IMR-90 (cell line): ENCODE measurements at regions not wholly inside any gene's neighbourhood (a gene's known extent, or its start where the extent isn't known, plus 50 kb on each side); places are given as distances from the start of the nearest gene placed in this dataset.

ENCODE experiments used
- ATAC-seq: fragments of 200-7000 bp; cut with Tn5 transposase; 2 replicates; pipeline ENCODE4 v1.9.1; 2020; ENCODE audit warnings: low read depth, mild to moderate bottlenecking, moderate library complexity
- BruUV-seq: library from RNA; stranded (reverse); fragments of 400-500 nt; replicated peaks from 2 replicates; lab custom pipeline; 2021; lab: Mats Ljungman, UMichigan
- CTCF ChIA-PET: fragments of 300-600 bp; formaldehyde crosslinking; extraction: SDS; loops from one replicate; lab custom pipeline; 2021; ENCODE audit warnings: antibody characterized with exemption; lab: Yijun Ruan, JAX
- POLR2A ChIA-PET: fragments of 300-600 bp; sonication (Branson Sonifier 250); formaldehyde crosslinking; loops from one replicate; lab custom pipeline; 2022; ENCODE audit warnings: antibody characterized with exemption; ENCODE audit not compliant: unreplicated experiment; lab: Charles Lee
- DNase-seq: peaks from one replicate; pipeline ENCODE4 v3.0.0; 2013
- H2AFZ ChIP-seq: replicated peaks from 2 replicates; pipeline ENCODE3; 2013; ENCODE audit warnings: low read length, mild to moderate bottlenecking; ENCODE audit not compliant: poor library complexity
- H2AK5ac ChIP-seq: 2 replicates; pipeline ENCODE4 v1.6.1; 2013; ENCODE audit warnings: low read depth, low read length, inconsistent platforms
- H2AK9ac ChIP-seq: replicated peaks from 2 replicates; pipeline ENCODE3; 2013; ENCODE audit warnings: mild to moderate bottlenecking, low read depth, low read length, moderate library complexity; ENCODE audit not compliant: poor library complexity
- H2BK120ac ChIP-seq: 2 replicates; pipeline ENCODE4 v1.6.1; 2013; ENCODE audit warnings: low read depth, low read length, inconsistent platforms
- H2BK15ac ChIP-seq: 3 replicates; pipeline ENCODE4 v1.6.1; 2013; ENCODE audit warnings: low read depth, low read length, inconsistent platforms
- H2BK20ac ChIP-seq: 2 replicates; pipeline ENCODE4 v1.6.1; 2013; ENCODE audit warnings: low read depth, mild to moderate bottlenecking, inconsistent platforms, low read length, moderate library complexity
- H2BK5ac ChIP-seq: 2 replicates; pipeline ENCODE4 v1.6.1; 2013; ENCODE audit warnings: mild to moderate bottlenecking, low read depth, low read length, inconsistent platforms; ENCODE audit not compliant: poor library complexity, severe bottlenecking
- H3K14ac ChIP-seq: replicated peaks from 2 replicates; pipeline ENCODE4 v1.6.1; 2013; ENCODE audit warnings: low read depth, low read length, inconsistent platforms
- H3K18ac ChIP-seq: 2 replicates; pipeline ENCODE4 v1.6.1; 2013; ENCODE audit warnings: low read depth, low read length, control low read depth
- H3K23ac ChIP-seq: 2 replicates; pipeline ENCODE4 v1.6.1; 2013; ENCODE audit warnings: low read depth, low read length, inconsistent platforms
- H3K27ac ChIP-seq: 2 replicates; pipeline ENCODE4 v1.5.1; 2013; ENCODE audit warnings: mild to moderate bottlenecking, control low read depth, low read length; ENCODE audit not compliant: insufficient read depth
- H3K27me3 ChIP-seq: 2 replicates; pipeline ENCODE4 v1.6.1; 2013; ENCODE audit warnings: low read length; ENCODE audit not compliant: control insufficient read depth, insufficient read depth
- H3K36me3 ChIP-seq: 2 replicates; pipeline ENCODE4 v1.6.1; 2013; ENCODE audit warnings: low read length, mixed read lengths; ENCODE audit not compliant: control insufficient read depth, insufficient read depth
- H3K4ac ChIP-seq: 2 replicates; pipeline ENCODE4 v1.6.1; 2013; ENCODE audit warnings: low read depth, low read length, inconsistent platforms
- H3K4me1 ChIP-seq: 2 replicates; pipeline ENCODE4 v1.6.1; 2013; ENCODE audit warnings: low read length, mixed read lengths; ENCODE audit not compliant: control insufficient read depth, insufficient read depth
- H3K4me2 ChIP-seq: 2 replicates; pipeline ENCODE4 v1.6.1; 2013; ENCODE audit warnings: low read depth, mild to moderate bottlenecking, control low read depth, low read length, moderate library complexity
- H3K4me3 ChIP-seq: 2 replicates; pipeline ENCODE4 v1.5.1; 2013; ENCODE audit warnings: low read depth, mild to moderate bottlenecking, control low read depth, low read length, moderate library complexity; ENCODE audit not compliant: insufficient read depth
- H3K56ac ChIP-seq: 2 replicates; pipeline ENCODE4 v1.6.1; 2013; ENCODE audit warnings: low read length, inconsistent platforms; ENCODE audit not compliant: insufficient read depth; ENCODE audit errors: extremely low read depth
- H3K79me1 ChIP-seq, 2 experiments: 2 replicates each; pipeline ENCODE4 v1.6.1; 2013; ENCODE audit warnings: low read length in 2 of 2, inconsistent platforms in 1 of 2, low read depth in 1 of 2
- H3K9ac ChIP-seq: 2 replicates; pipeline ENCODE4 v1.6.1; 2013; ENCODE audit warnings: low read depth, low read length, control low read depth
- H3K9me1 ChIP-seq: 2 replicates; pipeline ENCODE4 v1.6.1; 2013; ENCODE audit warnings: low read length, inconsistent platforms; ENCODE audit not compliant: insufficient read depth
- H3K9me3 ChIP-seq: 2 replicates; pipeline ENCODE4 v1.6.1; 2013; ENCODE audit warnings: low read length; ENCODE audit not compliant: control insufficient read depth, insufficient read depth
- H4K20me1 ChIP-seq: 2 replicates; pipeline ENCODE4 v1.6.1; 2013; ENCODE audit warnings: low read length, inconsistent platforms; ENCODE audit not compliant: insufficient read depth
- H4K5ac ChIP-seq: 2 replicates; pipeline ENCODE4 v1.6.1; 2013; ENCODE audit warnings: mild to moderate bottlenecking, low read depth, low read length, control low read depth
- H4K8ac ChIP-seq, 2 experiments: 2 replicates each; pipeline ENCODE4 v1.6.1; 2013; ENCODE audit warnings: low read depth in 2 of 2, low read length in 2 of 2, control low read depth in 1 of 2, inconsistent platforms in 1 of 2
- H4K91ac ChIP-seq: 2 replicates; pipeline ENCODE4 v1.6.1; 2013; ENCODE audit warnings: low read depth, low read length, inconsistent platforms; ENCODE audit not compliant: insufficient read depth
- BHLHE40 ChIP-seq: fragments of 150-350 bp; IDR thresholded peaks from 2 replicates; pipeline ENCODE4 v1.6.1; 2016; ENCODE audit warnings: mild to moderate bottlenecking, low read depth, low read length
- CEBPB ChIP-seq: IDR thresholded peaks from 2 replicates; pipeline ENCODE4 v1.6.1; 2012; ENCODE audit warnings: low read depth, low read length, improper control_type of control experiment
- CHD1 ChIP-seq: IDR thresholded peaks from 2 replicates; pipeline ENCODE4 v1.6.1; 2012; ENCODE audit warnings: low read depth, low read length, improper control_type of control experiment
- CTCF ChIP-seq: conservative IDR thresholded peaks from 2 replicates; pipeline ENCODE4 v1.5.1; 2012; ENCODE audit warnings: mild to moderate bottlenecking, low read depth, low read length, improper control_type of control experiment
- ELK1 ChIP-seq: fragments of 150-350 bp; IDR thresholded peaks from 2 replicates; pipeline ENCODE4 v1.6.1; 2016; ENCODE audit warnings: low read depth, mild to moderate bottlenecking, low read length, moderate library complexity, borderline replicate concordance
- FOS ChIP-seq: fragments of 150-350 bp; IDR thresholded peaks from 2 replicates; pipeline ENCODE4 v1.6.1; 2016; ENCODE audit warnings: low read depth, low read length
- MAFK ChIP-seq: IDR thresholded peaks from 2 replicates; pipeline ENCODE4 v1.6.1; 2012; ENCODE audit warnings: low read depth, low read length, improper control_type of control experiment
- MAZ ChIP-seq: IDR thresholded peaks from 2 replicates; pipeline ENCODE4 v1.6.1; 2012; ENCODE audit warnings: low read depth, mild to moderate bottlenecking, low read length, improper control_type of control experiment, moderate library complexity, borderline replicate concordance
- MXI1 ChIP-seq: IDR thresholded peaks from 2 replicates; pipeline ENCODE4 v1.6.1; 2012; ENCODE audit warnings: low read depth, mild to moderate bottlenecking, low read length, moderate library complexity, borderline replicate concordance
- NFE2L2 ChIP-seq: fragments of 150-350 bp; IDR thresholded peaks from 2 replicates; pipeline ENCODE4 v1.6.1; 2016; ENCODE audit warnings: low read depth, mild to moderate bottlenecking, low read length
- POLR2A ChIP-seq: IDR thresholded peaks from 2 replicates; pipeline ENCODE4 v1.6.1; 2012; ENCODE audit warnings: mild to moderate bottlenecking, low read depth, low read length
- RAD21 ChIP-seq: IDR thresholded peaks from 2 replicates; pipeline ENCODE4 v1.6.1; 2012; ENCODE audit warnings: low read length, improper control_type of control experiment
- RCOR1 ChIP-seq: IDR thresholded peaks from 2 replicates; pipeline ENCODE4 v1.6.1; 2012; ENCODE audit warnings: mild to moderate bottlenecking, low read length, improper control_type of control experiment; ENCODE audit not compliant: insufficient replicate concordance
- RFX5 ChIP-seq: IDR thresholded peaks from 2 replicates; pipeline ENCODE4 v1.8.0; 2012; ENCODE audit warnings: low read depth, mild to moderate bottlenecking, low read length, moderate library complexity
- SMC3 ChIP-seq: fragments of 150-350 bp; IDR thresholded peaks from 2 replicates; pipeline ENCODE4 v1.6.1; 2016; ENCODE audit warnings: low read depth, mild to moderate bottlenecking, antibody characterized with exemption, low read length, moderate library complexity
- USF2 ChIP-seq: fragments of 150-350 bp; IDR thresholded peaks from 2 replicates; pipeline ENCODE4 v1.6.1; 2017; ENCODE audit warnings: mild to moderate bottlenecking, antibody characterized with exemption, low read length, low read depth
- WGBS, 2 experiments: methylation state at CpG; one replicate each; pipeline versions ENCODE4 v1.1.5 to v1.1.7; 2013; ENCODE audit warnings: missing lambda C conversion rate in 2 of 2; ENCODE audit not compliant: insufficient read length in 1 of 2; ENCODE audit errors: extremely low coverage in 2 of 2; 5-methylcytosine and 5-hydroxymethylcytosine counted together
- dilution Hi-C: fragments of 300-500 bp; cut with HindIII; formaldehyde crosslinking; loops from one replicate; pipeline ENCODE4 v1.14.3; 2018; ENCODE audit warnings: low sequenced_read_pairs; ENCODE audit not compliant: unreplicated experiment
- in situ Hi-C: fragments of 300-500 bp; cut with MboI; formaldehyde crosslinking; loops from 3 replicates; pipeline ENCODE4 v1.14.3; 2019; ENCODE audit warnings: low sequenced_read_pairs, inconsistent platforms, mixed read lengths
- intact Hi-C: fragments of 100-400 bp; cut with micrococcal nuclease; formaldehyde crosslinking; loops from 2 replicates; pipeline ENCODE4 v1.10.0; 2022

GRCh38 chr1:182217967-182218366 lies 156.5 kb upstream of the ZNF648 start:
- no peak overlapping the region for H3K56ac ChIP-seq
- no peaks in the 10 kb centered on the region for H3K36me3 ChIP-seq
- dilution Hi-C loops, result no loop called here
- H2BK15ac ChIP-seq, result no peak overlapping the region
- DNase-seq (no peak), ATAC-seq (no peak)
- H3K27me3 ChIP-seq, result no peaks in the 10 kb centered on the region
- H4K5ac ChIP-seq, result no peak overlapping the region
- H3K4me2 ChIP-seq, result no peak overlapping the region
- POLR2A ChIA-PET, result no interaction called here
- no peak overlapping the region for H2AK5ac ChIP-seq
- H3K9me1 ChIP-seq, result no peaks in the 10 kb centered on the region
- CTCF ChIA-PET, result no interaction called here
- WGBS, 2 experiments, result no CpG with 5 or more reads among the region's 2 CpGs
- H3K79me1 ChIP-seq, result no peaks in the 10 kb centered on the region
- no peak overlapping the region for H3K14ac ChIP-seq
- H2BK20ac ChIP-seq, result no peak overlapping the region
- no peak for TF ChIP-seq RFX5
- TF ChIP-seq FOS, result no peak
- no peak for TF ChIP-seq CEBPB
- TF ChIP-seq BHLHE40, result no peak
- TF ChIP-seq MAFK, result no peak
- TF ChIP-seq USF2, result no peak
- no peak for TF ChIP-seq ELK1
- TF ChIP-seq CTCF, result no peak
- TF ChIP-seq MXI1, result no peak
- no peak for TF ChIP-seq CHD1
- no peak for TF ChIP-seq SMC3
- TF ChIP-seq MAZ, result no peak
- no peak for TF ChIP-seq RAD21
- TF ChIP-seq POLR2A, result no peak
- TF ChIP-seq RCOR1, result no peak
- no peak for TF ChIP-seq NFE2L2
- no peaks in the 10 kb centered on the region for H4K20me1 ChIP-seq
- no peak overlapping the region for H4K91ac ChIP-seq
- intact Hi-C loops, result no loop called here
- no peaks in the 10 kb centered on the region for H3K4me1 ChIP-seq
- H3K18ac ChIP-seq, result no peak overlapping the region
- no peak overlapping the region for H2AK9ac ChIP-seq
- no peak overlapping the region for H2BK5ac ChIP-seq
- no peak overlapping the region for H4K8ac ChIP-seq
- H3K4me3 ChIP-seq, result no peak overlapping the region
- in situ Hi-C loops, result no loop called here
- no peak overlapping the region for H2AFZ ChIP-seq
- H3K9ac ChIP-seq, result no peak overlapping the region
- no peaks in the 10 kb centered on the region; the same call in 1 of the 2 replicates for H3K9me3 ChIP-seq
- H3K27ac ChIP-seq, result no peak overlapping the region
- no peak overlapping the region for H3K4ac ChIP-seq
- no peak overlapping the region for H2BK120ac ChIP-seq
- H3K23ac ChIP-seq, result no peak overlapping the region
- no TSS peak for BruUV-seq
